WTC11 (cell line): ENCODE measurements at regions not wholly inside any gene's neighbourhood (a gene's known extent, or its start where the extent isn't known, plus 50 kb on each side); places are given as distances from the start of the nearest gene placed in this dataset.

Experiments used
- ATAC-seq: fragments of 200-7000 bp; cut with Tn5 transposase; 2 replicates; pipeline ENCODE4 v1.10.0; 2021; ENCODE audit warnings: mild to moderate bottlenecking, moderate library complexity
- CTCF ChIA-PET: fragments of 300-600 bp; sonication (Branson Sonifier 250); formaldehyde crosslinking; loops from one replicate; lab custom pipeline; 2021; ENCODE audit warnings: antibody characterized with exemption; lab: Charles Lee
- POLR2A ChIA-PET: fragments of 350-600 bp; sonication (Branson Sonifier 250); formaldehyde crosslinking; loops from one replicate; lab custom pipeline; 2021; ENCODE audit warnings: antibody characterized with exemption; lab: Charles Lee
- DNase-seq: peaks from one replicate; pipeline ENCODE4 v3.0.0; 2021; ENCODE audit warnings: low spot score
- H3K27ac Mint-ChIP-seq: 2 replicates; pipeline ENCODE4 v1.8.0; 2021; ENCODE audit warnings: mixed read lengths
- H3K27me3 Mint-ChIP-seq: 2 replicates; pipeline ENCODE4 v1.8.0; 2021; ENCODE audit warnings: low read depth, mild to moderate bottlenecking, moderate library complexity, mixed read lengths
- H3K36me3 Mint-ChIP-seq: 2 replicates; pipeline ENCODE4 v1.8.0; 2021; ENCODE audit warnings: mixed read lengths
- H3K4me1 Mint-ChIP-seq: 2 replicates; pipeline ENCODE4 v1.8.0; 2022; ENCODE audit warnings: mixed read lengths
- H3K4me3 Mint-ChIP-seq: 2 replicates; pipeline ENCODE4 v1.8.0; 2021; ENCODE audit warnings: mild to moderate bottlenecking, moderate library complexity, mixed read lengths
- H3K9me3 Mint-ChIP-seq: 2 replicates; pipeline ENCODE4 v1.8.0; 2021; ENCODE audit warnings: mixed read lengths
- CBFB ChIP-seq: sonication (generic); formaldehyde crosslinking; IDR thresholded peaks from 2 replicates; pipeline ENCODE4 v1.8.1; 2022; ENCODE audit warnings: mild to moderate bottlenecking, low read depth, missing genetic modification reagents
- CDX4 ChIP-seq: fragments of 250-450 bp; sonication (Bioruptor Pico); IDR thresholded peaks from 2 replicates; pipeline ENCODE4 v1.9.0; 2021; ENCODE audit warnings: moderate library complexity, mild to moderate bottlenecking, inconsistent platforms, borderline replicate concordance
- ERG ChIP-seq: fragments of 250-450 bp; sonication (Bioruptor Pico); IDR thresholded peaks from 2 replicates; pipeline ENCODE4 v1.8.0; 2021; ENCODE audit warnings: mild to moderate bottlenecking
- ETV6 ChIP-seq: sonication (generic); formaldehyde crosslinking; IDR thresholded peaks from 2 replicates; pipeline ENCODE4 v1.8.1; 2022; ENCODE audit warnings: mild to moderate bottlenecking, missing genetic modification reagents
- FOXP1 ChIP-seq: sonication (generic); formaldehyde crosslinking; IDR thresholded peaks from 2 replicates; pipeline ENCODE4 v1.8.0; 2022; ENCODE audit warnings: missing genetic modification reagents, mild to moderate bottlenecking, moderate library complexity, borderline replicate concordance
- GTF2I ChIP-seq: fragments of 250-450 bp; sonication (Bioruptor Pico); conservative IDR thresholded peaks from 2 replicates; pipeline ENCODE4 v1.4.0; 2021; ENCODE audit warnings: mild to moderate bottlenecking
- IRF1 ChIP-seq: sonication (generic); formaldehyde crosslinking; IDR thresholded peaks from 2 replicates; pipeline ENCODE4 v1.8.0; 2023; ENCODE audit warnings: missing genetic modification reagents
- MAX ChIP-seq: sonication (generic); formaldehyde crosslinking; IDR thresholded peaks from 2 replicates; pipeline ENCODE4 v1.8.0; 2022; ENCODE audit warnings: mild to moderate bottlenecking, missing genetic modification reagents
- NFE2L1 ChIP-seq: sonication (generic); formaldehyde crosslinking; IDR thresholded peaks from 2 replicates; pipeline ENCODE4 v1.8.1; 2023; ENCODE audit warnings: missing genetic modification reagents
- NR2C2 ChIP-seq: sonication (generic); formaldehyde crosslinking; IDR thresholded peaks from 2 replicates; pipeline ENCODE4 v1.8.0; 2022; ENCODE audit warnings: mild to moderate bottlenecking, missing genetic modification reagents
- NR3C1 ChIP-seq: sonication (generic); formaldehyde crosslinking; conservative IDR thresholded peaks from 2 replicates; pipeline ENCODE4 v1.8.1; 2023; ENCODE audit warnings: low read depth, mild to moderate bottlenecking, missing genetic modification reagents
- USF2 ChIP-seq: sonication (generic); formaldehyde crosslinking; IDR thresholded peaks from 2 replicates; pipeline ENCODE4 v1.8.1; 2023; ENCODE audit warnings: mild to moderate bottlenecking, missing genetic modification reagents, moderate library complexity
- ZBTB43 ChIP-seq: sonication (generic); formaldehyde crosslinking; IDR thresholded peaks from 2 replicates; pipeline ENCODE4 v1.8.1; 2023; ENCODE audit warnings: mild to moderate bottlenecking, missing genetic modification reagents
- ZNF121 ChIP-seq: sonication (generic); formaldehyde crosslinking; IDR thresholded peaks from 2 replicates; pipeline ENCODE4 v1.8.0; 2023; ENCODE audit warnings: missing genetic modification reagents
- ZNF232 ChIP-seq: sonication (generic); formaldehyde crosslinking; IDR thresholded peaks from 2 replicates; pipeline ENCODE4 v1.8.0; 2022; ENCODE audit warnings: mild to moderate bottlenecking, missing genetic modification reagents
- ZNF396 ChIP-seq: fragments of 250-450 bp; sonication (Bioruptor Pico); IDR thresholded peaks from 2 replicates; pipeline ENCODE4 v1.8.0; 2021; ENCODE audit warnings: mild to moderate bottlenecking, moderate library complexity, borderline replicate concordance
- ZNF512 ChIP-seq: sonication (generic); formaldehyde crosslinking; IDR thresholded peaks from 2 replicates; pipeline ENCODE4 v1.8.1; 2022; ENCODE audit warnings: missing genetic modification reagents, borderline replicate concordance

GRCh38 chr11:115885535-115886421, 381.6 kb upstream of the CADM1 start (continued):
- TF ChIP-seq ZNF512 (CRISPR knock-in tag) (no peak), FOXP1 (CRISPR knock-in tag) (no peak), USF2 (no peak), ERG (no peak), NR3C1 (no peak)

- ChIA-PET POLR2A (no interaction called here), CTCF (interaction anchor here (0.9 to 2.0 kb wide), 4 partner anchors 12 to 105 kb away, joined by 3 to 6 read pairs (median 5); no protein-coding TSS in a partner anchor)
- Mint-ChIP-seq H3K36me3 (peaks cover 22% of the 10 kb centered on the region), H3K27ac (no peak overlapping the region), H3K4me1 (peaks cover 17% of the 10 kb centered on the region), H3K27me3 (peaks cover 7% of the 10 kb centered on the region), H3K9me3 (peaks cover 18% of the 10 kb centered on the region), H3K4me3 (no peak overlapping the region)
- ATAC-seq = no peak
- DNase-seq = no peak
- TF ChIP-seq ZBTB43 (CRISPR knock-in tag) (no peak), GTF2I (CRISPR knock-in tag) (no peak), NR2C2 (CRISPR knock-in tag) (no peak), NFE2L1 (no peak), CBFB (CRISPR knock-in tag) (no peak), IRF1 (CRISPR knock-in tag) (no peak), ETV6 (CRISPR knock-in tag) (no peak)
These were observed 380.8 kb upstream of the CADM1 start for GRCh38 chr11:115884800-115885534.

GRCh38 chr11:115874843-115875242, 370.6 kb upstream of the CADM1 start:
- ChIA-PET CTCF (no interaction called here), POLR2A (no interaction called here)
- Mint-ChIP-seq H3K27me3 (no peaks in the 10 kb centered on the region; the same call in 1 of the 2 replicates), H3K9me3 (peaks cover 8% of the 10 kb centered on the region), H3K36me3 (no peaks in the 10 kb centered on the region), H3K4me1 (peaks cover 7% of the 10 kb centered on the region), H3K4me3 (no peak overlapping the region), H3K27ac (no peak overlapping the region)
- DNase-seq = no peak
- no peak for ATAC-seq
- no peak for TF ChIP-seq ZNF232 (CRISPR knock-in tag)

- Mint-ChIP-seq H3K36me3 (no peaks in the 10 kb centered on the region), H3K4me1 (peaks cover 7% of the 10 kb centered on the region)
- TF ChIP-seq CBFB (CRISPR knock-in tag) (no peak), MAX (no peak), ZNF121 (no peak), ZNF512 (CRISPR knock-in tag) (no peak), CDX4 (CRISPR knock-in tag) (no peak), NR3C1 (no peak), ZNF396 (no peak)
These were observed 369.6 kb upstream of the CADM1 start for GRCh38 chr11:115873813-115874212.

More at GRCh38 chr11:115873813-115874212, 369.6 kb upstream of the CADM1 start:
- ATAC-seq (no peak), DNase-seq (no peak)
- H3K27me3 Mint-ChIP-seq = no peaks in the 10 kb centered on the region; the same call in 1 of the 2 replicates
- no peak overlapping the region for H3K27ac Mint-ChIP-seq
- ChIA-PET CTCF (no interaction called here), POLR2A (no interaction called here)
- H3K9me3 Mint-ChIP-seq = no peaks in the 10 kb centered on the region
- no peak overlapping the region for H3K4me3 Mint-ChIP-seq
